ENCODE measurements at regions not wholly inside any gene's neighbourhood (a gene's known extent, or its start where the extent isn't known, plus 50 kb on each side); places are given as distances from the start of the nearest gene placed in this dataset.

DNA sequence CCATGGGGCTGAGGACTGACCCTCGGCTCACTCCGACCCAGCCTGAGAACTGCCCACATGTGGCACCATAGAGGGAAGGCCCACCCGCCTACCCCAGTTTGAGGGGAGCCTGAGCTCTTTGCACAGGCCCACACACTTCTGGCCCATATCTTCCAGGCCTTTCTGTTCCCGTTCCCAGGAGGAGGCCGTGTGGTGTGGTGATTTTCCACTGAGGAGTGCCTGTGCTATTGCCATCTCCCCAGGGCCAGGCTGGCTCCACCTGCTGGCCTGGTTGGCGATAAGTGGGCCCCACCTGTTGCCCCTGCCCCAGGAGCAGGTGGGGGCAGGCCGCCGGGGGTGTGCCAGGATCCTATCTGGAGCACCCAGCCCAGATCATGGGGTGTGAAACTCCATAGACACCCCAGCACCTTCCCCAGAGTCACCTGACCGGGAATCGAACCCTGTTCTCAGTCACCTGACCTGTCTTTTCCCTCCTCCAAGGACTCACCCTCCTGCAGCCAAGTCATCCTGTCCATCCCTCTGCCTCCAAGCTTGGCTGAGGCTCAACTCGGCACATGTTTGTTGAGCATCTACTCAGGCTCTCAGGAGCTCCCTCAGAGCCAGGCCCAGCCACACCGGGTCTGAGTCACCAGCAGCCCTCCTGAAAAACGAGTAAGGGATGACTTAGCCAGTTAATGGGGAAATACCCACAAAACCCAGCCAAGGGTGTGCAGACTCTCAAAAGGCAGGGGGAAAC lies 120.1 kb downstream of the CYP26B1 start:
- Histone ChIP-seq H3K36me3 (replicated peaks in 1 of 2; ENCODE audit: control insufficient read depth in 2 of 2, insufficient read depth in 2 of 2, low read length in 2 of 2) (no peaks in the 10 kb centered on the region), H3K4ac (ENCODE audit: low read length) (no peak overlapping the region), H3K9ac (ENCODE audit: low read depth, low read length, poor library complexity) (peak overlapping the region; percentile 1), H3K27ac (replicated peaks; ENCODE audit: low read length) (no peak overlapping the region), H2BK5ac (ENCODE audit: low read length) (no peak overlapping the region), H3K9me3 (replicated peaks in 1 of 2; ENCODE audit: control insufficient read depth in 2 of 2, insufficient read depth in 1 of 2, low read depth in 1 of 2, low read length in 2 of 2) (no peaks in the 10 kb centered on the region), H3K14ac (ENCODE audit: low read length) (no peak overlapping the region), H4K91ac (ENCODE audit: low read depth, low read length, poor library complexity) (no peak overlapping the region), H2BK12ac (ENCODE audit: low read length) (no peak overlapping the region), H2AFZ (ENCODE audit: low read length) (no peak overlapping the region), H2AK5ac (ENCODE audit: low read depth, low read length) (peak overlapping the region; percentile 42), H4K8ac (ENCODE audit: low read depth, low read length) (no peak overlapping the region), H2BK15ac (ENCODE audit: low read length) (no peak overlapping the region), H3K18ac (ENCODE audit: low read length) (peak overlapping the region; percentile 28), H3K79me1 (ENCODE audit: low read depth, low read length) (peaks cover 3% of the 10 kb centered on the region), H3K4me3 (ENCODE audit: low read length in 2 of 2) (no peak overlapping the region), H2BK120ac (ENCODE audit: low read depth, low read length) (no peak overlapping the region), H3K4me1 (ENCODE audit: control insufficient read depth in 2 of 2, insufficient read depth in 1 of 2, low read depth in 1 of 2, low read length in 2 of 2) (peaks cover 0 to 5% of the 10 kb centered on the region in 2 donors), H3K27me3 (ENCODE audit: control insufficient read depth in 3 of 3, insufficient read depth in 3 of 3, low read depth in 1 of 3, low read length in 3 of 3) (peaks cover 0 to 2% (median 0%) of the 10 kb centered on the region in 3 experiments), H3K23ac (ENCODE audit: low read depth, low read length, poor library complexity) (no peak overlapping the region), H3K4me2 (ENCODE audit: insufficient read depth, low read length, poor library complexity, severe bottlenecking) (no peak overlapping the region)
- DNase-seq (ENCODE audit: low spot score), result no peak
- no CpG with 5 or more reads among the region's 13 CpGs for WGBS, 2 donors (ENCODE audit: extremely low coverage in 2 of 2, insufficient read length in 2 of 2, insufficient replicate concordance in 1 of 2)

DNA sequence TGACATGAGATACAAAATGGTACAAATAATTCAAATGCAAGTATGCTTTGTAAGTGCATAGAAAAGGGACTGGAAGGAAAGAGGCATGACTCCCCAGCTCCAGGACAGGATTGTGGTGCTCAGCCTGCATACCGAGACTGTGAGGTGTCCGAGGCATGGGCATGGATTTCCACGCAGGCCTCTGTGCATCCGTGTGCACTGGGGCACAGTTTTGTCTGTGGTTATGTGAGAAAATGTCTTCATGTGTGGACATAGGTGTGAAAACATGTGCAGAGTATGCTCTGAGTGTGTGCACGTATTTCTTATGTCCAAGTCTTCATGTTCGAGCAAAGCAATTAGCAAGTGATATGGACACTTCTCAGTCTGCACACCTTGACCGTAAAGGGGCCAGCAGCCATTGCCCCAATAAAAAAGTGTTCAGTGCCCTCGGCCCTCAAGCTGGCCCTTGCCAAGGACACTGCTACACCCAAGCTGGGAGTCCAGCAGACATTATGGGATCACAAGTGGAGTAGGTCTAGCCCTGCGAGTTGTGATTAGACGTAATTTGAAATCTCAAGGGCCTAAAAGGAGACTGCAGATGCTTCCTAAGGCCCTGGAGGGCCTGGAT lies 120.7 kb downstream of the CYP26B1 start:
- Histone ChIP-seq H4K91ac (ENCODE audit: low read depth, low read length, poor library complexity) (no peak overlapping the region), H3K79me1 (ENCODE audit: low read depth, low read length) (peaks cover 3% of the 10 kb centered on the region), H3K9ac (ENCODE audit: low read depth, low read length, poor library complexity) (no peak overlapping the region), H2AFZ (ENCODE audit: low read length) (no peak overlapping the region), H3K14ac (ENCODE audit: low read length) (no peak overlapping the region), H3K36me3 (replicated peaks in 1 of 2; ENCODE audit: control insufficient read depth in 2 of 2, insufficient read depth in 2 of 2, low read length in 2 of 2) (no peaks in the 10 kb centered on the region), H3K9me3 (replicated peaks in 1 of 2; ENCODE audit: control insufficient read depth in 2 of 2, insufficient read depth in 1 of 2, low read depth in 1 of 2, low read length in 2 of 2) (no peaks in the 10 kb centered on the region), H3K4me1 (ENCODE audit: control insufficient read depth in 2 of 2, insufficient read depth in 1 of 2, low read depth in 1 of 2, low read length in 2 of 2) (peaks cover 0 to 5% of the 10 kb centered on the region in 2 donors), H3K18ac (ENCODE audit: low read length) (no peak overlapping the region), H2BK5ac (ENCODE audit: low read length) (no peak overlapping the region), H2BK15ac (ENCODE audit: low read length) (no peak overlapping the region), H3K4me2 (ENCODE audit: insufficient read depth, low read length, poor library complexity, severe bottlenecking) (no peak overlapping the region), H3K23ac (ENCODE audit: low read depth, low read length, poor library complexity) (no peak overlapping the region), H2BK12ac (ENCODE audit: low read length) (no peak overlapping the region), H2AK5ac (ENCODE audit: low read depth, low read length) (no peak overlapping the region), H3K4ac (ENCODE audit: low read length) (no peak overlapping the region), H3K27ac (replicated peaks; ENCODE audit: low read length) (no peak overlapping the region), H3K4me3 (ENCODE audit: low read length in 2 of 2) (peak overlapping the region in 1 of 2 donors; percentile 19), H3K27me3 (ENCODE audit: control insufficient read depth in 3 of 3, insufficient read depth in 3 of 3, low read depth in 1 of 3, low read length in 3 of 3) (peaks cover 0 to 2% (median 0%) of the 10 kb centered on the region in 3 experiments), H4K8ac (ENCODE audit: low read depth, low read length) (no peak overlapping the region), H2BK120ac (ENCODE audit: low read depth, low read length) (no peak overlapping the region)
- no CpG with 5 or more reads among the region's 10 CpGs for WGBS, 2 donors (ENCODE audit: extremely low coverage in 2 of 2, insufficient read length in 2 of 2, insufficient replicate concordance in 1 of 2)
- no peak for DNase-seq (ENCODE audit: low spot score)

DNA sequence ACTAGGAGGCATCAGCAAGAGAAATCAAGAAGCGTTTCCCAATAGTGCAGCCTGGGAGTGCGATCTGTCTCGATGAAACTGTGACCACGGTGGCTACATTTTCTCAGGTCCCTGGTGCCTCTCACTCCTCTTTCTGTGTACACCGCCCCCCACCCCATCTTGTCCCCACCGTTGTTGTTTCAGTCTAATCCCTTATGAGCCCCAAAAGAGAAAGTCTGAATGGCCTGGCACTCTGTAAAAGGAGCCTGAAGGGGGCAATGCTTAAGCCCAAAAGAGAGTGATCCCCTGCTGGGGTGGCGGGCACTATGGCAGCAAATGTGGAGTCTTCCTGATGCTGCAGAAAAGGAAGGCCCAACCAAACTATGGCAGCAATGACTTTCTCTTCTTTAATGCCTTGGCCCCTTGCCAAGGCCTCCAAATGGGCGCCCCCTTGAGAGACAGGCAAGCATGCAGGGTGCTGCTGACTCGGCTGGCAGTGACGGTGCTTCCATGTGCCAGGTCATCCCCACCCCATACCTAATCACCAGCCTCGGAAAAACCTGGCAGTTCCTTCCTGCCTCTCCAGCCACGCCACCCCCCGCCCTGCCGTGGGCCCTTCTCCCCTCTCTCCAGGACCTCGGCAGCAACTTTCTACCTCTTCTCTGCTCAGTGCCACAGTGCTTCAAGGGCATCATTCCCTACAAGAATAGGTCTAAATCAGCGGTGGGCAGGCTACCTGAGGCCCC lies 123.0 kb downstream of the CYP26B1 start:
- Histone ChIP-seq H3K4ac (ENCODE audit: low read length) (peak overlapping the region; percentile 37), H2BK12ac (ENCODE audit: low read length) (no peak overlapping the region), H3K23ac (ENCODE audit: low read depth, low read length, poor library complexity) (no peak overlapping the region), H2AK5ac (ENCODE audit: low read depth, low read length) (no peak overlapping the region), H3K36me3 (replicated peaks in 1 of 2; ENCODE audit: control insufficient read depth in 2 of 2, insufficient read depth in 2 of 2, low read length in 2 of 2) (no peaks in the 10 kb centered on the region), H3K18ac (ENCODE audit: low read length) (peak overlapping the region; percentile 48), H2BK120ac (ENCODE audit: low read depth, low read length) (no peak overlapping the region), H3K9me3 (replicated peaks in 1 of 2; ENCODE audit: control insufficient read depth in 2 of 2, insufficient read depth in 1 of 2, low read depth in 1 of 2, low read length in 2 of 2) (no peaks in the 10 kb centered on the region), H4K8ac (ENCODE audit: low read depth, low read length) (peak overlapping the region; percentile 43), H3K4me1 (ENCODE audit: control insufficient read depth in 2 of 2, insufficient read depth in 1 of 2, low read depth in 1 of 2, low read length in 2 of 2) (no peaks in the 10 kb centered on the region), H3K27ac (replicated peaks; ENCODE audit: low read length) (no peak overlapping the region), H3K27me3 (ENCODE audit: control insufficient read depth in 3 of 3, insufficient read depth in 3 of 3, low read depth in 1 of 3, low read length in 3 of 3) (peaks cover 0 to 2% (median 0%) of the 10 kb centered on the region in 3 experiments), H3K14ac (ENCODE audit: low read length) (peak overlapping the region; percentile 82), H3K4me3 (ENCODE audit: low read length in 2 of 2) (no peak overlapping the region), H2BK5ac (ENCODE audit: low read length) (no peak overlapping the region), H2AFZ (ENCODE audit: low read length) (no peak overlapping the region), H3K79me1 (ENCODE audit: low read depth, low read length) (peaks cover 3% of the 10 kb centered on the region), H4K91ac (ENCODE audit: low read depth, low read length, poor library complexity) (peak overlapping the region; percentile 53), H3K4me2 (ENCODE audit: insufficient read depth, low read length, poor library complexity, severe bottlenecking) (no peak overlapping the region), H2BK15ac (ENCODE audit: low read length) (no peak overlapping the region), H3K9ac (ENCODE audit: low read depth, low read length, poor library complexity) (no peak overlapping the region)
- no CpG with 5 or more reads among the region's 16 CpGs for WGBS, 2 donors (ENCODE audit: extremely low coverage in 2 of 2, insufficient read length in 2 of 2, insufficient replicate concordance in 1 of 2)
- DNase-seq (ENCODE audit: low spot score), result no peak

All from neuronal stem cell (in vitro differentiated cells).